HUES64 (cell line): ENCODE measurements at regions not wholly inside any gene's neighbourhood (a gene's known extent, or its start where the extent isn't known, plus 50 kb on each side); places are given as distances from the start of the nearest gene placed in this dataset.
"Not testable (repeated sequence)": the region's sequence is repeated elsewhere in the genome, so short reads cannot be mapped to it uniquely, and the experiment has no call there.

Experiments used
- H3K27ac ChIP-seq: 2 replicates; pipeline ENCODE4 v1.7.0; 2013; ENCODE audit warnings: low read depth, low read length, inconsistent platforms
- H3K27me3 ChIP-seq: 2 replicates; pipeline ENCODE4 v1.6.1; 2013; ENCODE audit warnings: mild to moderate bottlenecking, low read length; ENCODE audit not compliant: insufficient read depth
- H3K36me3 ChIP-seq: 2 replicates; pipeline ENCODE4 v1.6.1; 2013; ENCODE audit warnings: mild to moderate bottlenecking, low read length; ENCODE audit not compliant: insufficient read depth
- H3K4me1 ChIP-seq: 2 replicates; pipeline ENCODE4 v1.6.1; 2013; ENCODE audit warnings: mild to moderate bottlenecking, low read length, moderate library complexity; ENCODE audit not compliant: insufficient read depth
- H3K4me3 ChIP-seq: 2 replicates; pipeline ENCODE4 v1.5.1; 2013; ENCODE audit warnings: mild to moderate bottlenecking, low read length, moderate library complexity
- H3K9ac ChIP-seq: 2 replicates; pipeline ENCODE4 v1.6.1; 2013; ENCODE audit warnings: mild to moderate bottlenecking, low read depth, low read length
- H3K9me3 ChIP-seq: 2 replicates; pipeline ENCODE4 v1.6.1; 2013; ENCODE audit warnings: low read depth, low read length; ENCODE audit not compliant: insufficient read depth
- WGBS: fragments of 150-250, 120-280 bp; methylation state at CpG from one replicate; pipeline ENCODE4 v1.1.7; 2013; ENCODE audit warnings: missing lambda C conversion rate; 5-methylcytosine and 5-hydroxymethylcytosine counted together

DNA sequence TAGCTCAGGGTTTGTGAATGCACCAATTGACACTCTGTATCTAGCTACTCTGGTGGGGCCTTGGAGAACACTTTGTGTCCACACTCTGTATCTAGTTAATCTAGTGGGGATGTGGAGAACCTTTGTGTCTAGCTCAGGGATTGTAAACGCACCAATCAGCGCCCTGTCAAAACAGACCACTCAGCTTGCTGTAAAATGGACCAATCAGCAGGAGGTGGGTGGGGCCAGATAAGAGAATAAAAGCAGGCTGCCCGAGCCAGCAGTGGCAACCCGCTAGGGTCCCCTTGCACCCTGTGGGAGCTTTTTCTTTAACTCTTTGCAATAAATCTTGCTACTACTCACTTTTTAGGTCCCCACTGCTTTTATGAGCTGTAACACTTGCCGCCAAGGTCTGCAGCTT lies 115.6 kb upstream of the MBNL1 start:
- not testable (repeated sequence) for H3K4me3 ChIP-seq, H3K27ac ChIP-seq, H3K27me3 ChIP-seq, H3K36me3 ChIP-seq, H3K9me3 ChIP-seq, H3K9ac ChIP-seq
- WGBS = 97% methylated on average over 5 of the region's 5 CpGs
- peaks cover 17% of the 10 kb centered on the region for H3K4me1 ChIP-seq

GRCh38 chr3:152155246-152156020 lies 113.3 kb upstream of the MBNL1 start:
- Histone ChIP-seq H3K4me3 (no peak overlapping the region), H3K36me3 (no peaks in the 10 kb centered on the region), H3K9ac (no peak overlapping the region), H3K27ac (no peak overlapping the region), H3K4me1 (no peaks in the 10 kb centered on the region), H3K9me3 (no peaks in the 10 kb centered on the region), H3K27me3 (no peaks in the 10 kb centered on the region)
- WGBS = 88% methylated on average over 4 of the region's 5 CpGs

- H3K9me3 ChIP-seq = no peaks in the 10 kb centered on the region
- no peak overlapping the region for H3K4me3 ChIP-seq
- WGBS = 76% methylated on average over 2 of the region's 3 CpGs
- no peaks in the 10 kb centered on the region for H3K4me1 ChIP-seq
- no peak overlapping the region for H3K9ac ChIP-seq
- no peaks in the 10 kb centered on the region for H3K36me3 ChIP-seq
- no peaks in the 10 kb centered on the region for H3K27me3 ChIP-seq
- H3K27ac ChIP-seq = no peak overlapping the region
Measured at GRCh38 chr3:152156880-152157279, 111.8 kb upstream of the MBNL1 start.

GRCh38 chr3:152157337-152157736 lies 111.4 kb upstream of the MBNL1 start:
- Histone ChIP-seq H3K4me3 (no peak overlapping the region), H3K4me1 (no peaks in the 10 kb centered on the region), H3K36me3 (no peaks in the 10 kb centered on the region), H3K9me3 (no peaks in the 10 kb centered on the region), H3K9ac (no peak overlapping the region), H3K27me3 (no peaks in the 10 kb centered on the region), H3K27ac (no peak overlapping the region)

GRCh38 chr3:152159328-152159727 lies 109.4 kb upstream of the MBNL1 start:
- no peaks in the 10 kb centered on the region for H3K36me3 ChIP-seq
- WGBS = 94% methylated on average over 4 of the region's 4 CpGs
- H3K27ac ChIP-seq = no peak overlapping the region
- no peaks in the 10 kb centered on the region for H3K4me1 ChIP-seq
- H3K4me3 ChIP-seq = no peak overlapping the region
- no peak overlapping the region for H3K9ac ChIP-seq
- H3K9me3 ChIP-seq = no peaks in the 10 kb centered on the region
- no peaks in the 10 kb centered on the region for H3K27me3 ChIP-seq

DNA sequence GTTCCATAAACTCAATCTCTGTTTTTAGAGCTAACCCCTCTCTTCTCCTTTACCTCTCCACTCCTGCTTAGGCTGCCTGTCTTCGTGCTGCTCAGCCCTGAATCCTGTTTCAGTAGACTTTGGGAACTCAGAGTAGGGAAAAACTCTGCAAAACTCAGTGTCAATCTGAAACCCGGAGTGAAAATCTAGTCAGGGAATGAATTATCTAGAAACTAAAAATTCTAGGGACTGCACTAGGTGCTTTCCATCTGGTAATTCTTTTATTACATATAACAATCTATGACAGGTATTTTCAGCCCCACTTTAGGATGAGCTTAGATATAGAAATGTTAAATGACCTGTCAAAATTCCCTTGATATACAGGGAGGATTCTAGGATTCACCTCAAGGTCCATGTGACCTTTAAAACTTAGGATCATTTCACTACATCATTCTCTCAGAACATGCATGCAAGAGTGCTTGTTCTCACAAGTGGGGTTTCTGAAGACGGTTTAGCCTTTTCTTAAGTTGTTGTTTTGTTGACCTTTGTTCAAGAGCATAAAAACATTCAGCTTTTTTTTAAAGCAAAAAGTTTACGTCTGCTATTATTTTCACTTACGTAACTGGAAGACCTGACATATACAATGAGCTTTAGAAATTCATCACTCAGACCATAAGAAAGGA lies 108.2 kb upstream of the MBNL1 start:
- no peak overlapping the region for H3K27ac ChIP-seq
- no peaks in the 10 kb centered on the region for H3K27me3 ChIP-seq
- H3K9me3 ChIP-seq = no peaks in the 10 kb centered on the region
- H3K36me3 ChIP-seq = no peaks in the 10 kb centered on the region
- no peak overlapping the region for H3K9ac ChIP-seq
- 90% methylated on average over 5 of the region's 5 CpGs for WGBS
- no peaks in the 10 kb centered on the region for H3K4me1 ChIP-seq
- no peak overlapping the region for H3K4me3 ChIP-seq

GRCh38 chr3:152172460-152172859 lies 96.3 kb upstream of the MBNL1 start:
- WGBS = 95% methylated on average over 1 of the region's 1 CpG
- Histone ChIP-seq H3K9me3 (no peaks in the 10 kb centered on the region), H3K27ac (no peak overlapping the region), H3K4me1 (no peaks in the 10 kb centered on the region), H3K4me3 (no peak overlapping the region), H3K27me3 (no peaks in the 10 kb centered on the region), H3K9ac (no peak overlapping the region), H3K36me3 (no peaks in the 10 kb centered on the region)

DNA sequence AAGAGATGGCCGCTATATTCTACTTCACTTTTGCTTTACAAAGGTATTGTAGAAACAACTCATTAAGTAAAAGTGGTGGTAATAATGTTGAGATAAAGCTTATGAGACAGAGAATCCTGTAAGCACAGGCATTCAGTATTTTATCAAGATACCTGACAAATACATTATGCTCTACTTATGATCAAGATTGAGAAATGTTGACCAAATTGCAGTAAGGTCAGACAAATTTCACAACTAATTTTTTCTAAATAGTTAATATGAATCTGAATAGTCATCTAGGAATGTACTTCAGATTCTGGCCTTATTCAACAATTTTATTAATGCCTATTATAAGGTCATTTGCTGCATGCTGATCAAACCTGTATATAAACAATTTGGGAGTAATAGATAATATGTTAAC lies 95.1 kb upstream of the MBNL1 start:
- no peak overlapping the region for H3K4me3 ChIP-seq
- WGBS = 100% methylated on average over 1 of the region's 1 CpG
- no peak overlapping the region for H3K27ac ChIP-seq
- H3K27me3 ChIP-seq = no peaks in the 10 kb centered on the region
- no peaks in the 10 kb centered on the region for H3K4me1 ChIP-seq
- H3K9ac ChIP-seq = no peak overlapping the region
- H3K36me3 ChIP-seq = no peaks in the 10 kb centered on the region
- H3K9me3 ChIP-seq = no peaks in the 10 kb centered on the region

GRCh38 chr3:152174876-152175527 lies 93.7 kb upstream of the MBNL1 start:
- WGBS = 93% methylated on average over 2 of the region's 2 CpGs
- no peak overlapping the region for H3K4me3 ChIP-seq
- no peaks in the 10 kb centered on the region for H3K9me3 ChIP-seq
- no peaks in the 10 kb centered on the region for H3K36me3 ChIP-seq
- H3K9ac ChIP-seq = no peak overlapping the region
- no peaks in the 10 kb centered on the region for H3K4me1 ChIP-seq
- no peak overlapping the region for H3K27ac ChIP-seq
- no peaks in the 10 kb centered on the region for H3K27me3 ChIP-seq

GRCh38 chr3:152175528-152175889 lies 93.2 kb upstream of the MBNL1 start:
- H3K9ac ChIP-seq = no peak overlapping the region
- H3K4me1 ChIP-seq = no peaks in the 10 kb centered on the region
- WGBS = 93% methylated on average over 2 of the region's 2 CpGs
- no peaks in the 10 kb centered on the region for H3K36me3 ChIP-seq
- no peaks in the 10 kb centered on the region for H3K9me3 ChIP-seq
- no peak overlapping the region for H3K27ac ChIP-seq
- H3K4me3 ChIP-seq = no peak overlapping the region
- no peaks in the 10 kb centered on the region for H3K27me3 ChIP-seq

GRCh38 chr3:152176241-152176640 lies 92.5 kb upstream of the MBNL1 start:
- Histone ChIP-seq H3K9me3 (no peaks in the 10 kb centered on the region), H3K4me1 (no peaks in the 10 kb centered on the region), H3K9ac (no peak overlapping the region), H3K27me3 (no peaks in the 10 kb centered on the region), H3K36me3 (no peaks in the 10 kb centered on the region), H3K4me3 (no peak overlapping the region), H3K27ac (no peak overlapping the region)
- WGBS = 94% methylated on average over 1 of the region's 2 CpGs
